ENCODE measurements at regions not wholly inside any gene's neighbourhood (a gene's known extent, or its start where the extent isn't known, plus 50 kb on each side); places are given as distances from the start of the nearest gene placed in this dataset.

DNA sequence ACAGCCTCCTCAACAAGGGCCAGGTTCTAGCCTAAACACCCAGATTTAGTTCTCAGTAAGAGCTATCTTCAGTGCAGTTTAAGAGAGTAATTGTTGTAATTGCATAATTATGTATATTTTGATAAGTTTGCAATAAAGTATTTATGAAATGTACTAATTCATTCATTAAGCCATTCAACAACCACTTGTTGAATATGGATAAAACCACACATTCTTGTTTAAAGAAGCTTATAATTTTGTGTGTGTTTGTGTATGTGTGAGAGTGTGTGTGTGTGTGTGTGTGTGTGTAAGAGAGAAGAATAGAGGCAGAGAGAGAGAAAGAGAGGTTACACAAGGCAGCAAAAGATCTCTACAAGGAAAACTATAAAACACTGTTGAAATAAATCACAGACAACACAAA is 115.0 kb upstream of the SLC25A13 start:
- TF ChIP-seq, protein P1, sequence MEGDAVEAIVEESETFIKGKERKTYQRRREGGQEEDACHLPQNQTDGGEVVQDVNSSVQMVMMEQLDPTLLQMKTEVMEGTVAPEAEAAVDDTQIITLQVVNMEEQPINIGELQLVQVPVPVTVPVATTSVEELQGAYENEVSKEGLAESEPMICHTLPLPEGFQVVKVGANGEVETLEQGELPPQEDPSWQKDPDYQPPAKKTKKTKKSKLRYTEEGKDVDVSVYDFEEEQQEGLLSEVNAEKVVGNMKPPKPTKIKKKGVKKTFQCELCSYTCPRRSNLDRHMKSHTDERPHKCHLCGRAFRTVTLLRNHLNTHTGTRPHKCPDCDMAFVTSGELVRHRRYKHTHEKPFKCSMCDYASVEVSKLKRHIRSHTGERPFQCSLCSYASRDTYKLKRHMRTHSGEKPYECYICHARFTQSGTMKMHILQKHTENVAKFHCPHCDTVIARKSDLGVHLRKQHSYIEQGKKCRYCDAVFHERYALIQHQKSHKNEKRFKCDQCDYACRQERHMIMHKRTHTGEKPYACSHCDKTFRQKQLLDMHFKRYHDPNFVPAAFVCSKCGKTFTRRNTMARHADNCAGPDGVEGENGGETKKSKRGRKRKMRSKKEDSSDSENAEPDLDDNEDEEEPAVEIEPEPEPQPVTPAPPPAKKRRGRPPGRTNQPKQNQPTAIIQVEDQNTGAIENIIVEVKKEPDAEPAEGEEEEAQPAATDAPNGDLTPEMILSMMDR (IDR thresholded peaks at IDR 0.05; ENCODE audit: extremely low read depth in 1 of 2, insufficient read depth in 1 of 2, low read depth in 1 of 2, low read length in 2 of 2), result no peak
- no peak for TF ChIP-seq GATA2 (IDR thresholded peaks at IDR 0.05; ENCODE audit: insufficient read depth, insufficient read length, low read depth, low read length)
- TF ChIP-seq POLR2A (IDR thresholded peaks at IDR 0.05; ENCODE audit: low read depth, low read length), result no peak
- Histone ChIP-seq H3K4me3 (replicated peaks in 1 of 3; ENCODE audit: insufficient read depth in 1 of 3, low read depth in 1 of 3, low read length in 3 of 3) (no peak overlapping the region), H3K9ac (replicated peaks; ENCODE audit: extremely low read depth, insufficient read depth, low read length) (no peak overlapping the region), H3K79me2 (ENCODE audit: control insufficient read depth, insufficient read depth, low read length) (no peaks in the 10 kb centered on the region), H3K4me2 (ENCODE audit: insufficient read depth, low read length) (no peak overlapping the region), H4K20me1 (replicated peaks; ENCODE audit: control insufficient read depth, extremely low read depth, insufficient read depth, low read length) (no peaks in the 10 kb centered on the region), H3K27me3 (ENCODE audit: control insufficient read depth in 2 of 2, insufficient read depth in 2 of 2, low read length in 2 of 2) (no peaks in the 10 kb centered on the region), H3K36me3 (ENCODE audit: control insufficient read depth in 2 of 2, extremely low read depth in 1 of 2, insufficient read depth in 2 of 2, low read length in 2 of 2) (no peaks in the 10 kb centered on the region), H2AFZ (ENCODE audit: low read depth, low read length) (no peak overlapping the region), H3K4me1 (ENCODE audit: control insufficient read depth, extremely low read depth, insufficient read depth, low read length) (no peaks in the 10 kb centered on the region), H3K9me1 (replicated peaks; ENCODE audit: control insufficient read depth, extremely low read depth, insufficient read depth, low read length) (no peaks in the 10 kb centered on the region), H3K27ac (ENCODE audit: insufficient read depth, low read depth, low read length) (no peak overlapping the region), H3K9me3 (replicated peaks; ENCODE audit: control insufficient read depth, insufficient read depth, low read length) (no peaks in the 10 kb centered on the region)
- POLR2A ChIA-PET, result no interaction called here
- dilution Hi-C loops (cut with MboI; ENCODE audit: extremely low pct_ligation_motif_present, low sequenced_read_pairs), result no loop called here
- DNase-seq (ENCODE audit: low read depth, low spot score) (no peak), FAIRE-seq (no peak)
- intact Hi-C loops (cut with micrococcal nuclease), result no loop called here
- CTCF ChIA-PET, result no interaction called here
- no TSS peak for BruUV-seq (replicated peaks)

DNA sequence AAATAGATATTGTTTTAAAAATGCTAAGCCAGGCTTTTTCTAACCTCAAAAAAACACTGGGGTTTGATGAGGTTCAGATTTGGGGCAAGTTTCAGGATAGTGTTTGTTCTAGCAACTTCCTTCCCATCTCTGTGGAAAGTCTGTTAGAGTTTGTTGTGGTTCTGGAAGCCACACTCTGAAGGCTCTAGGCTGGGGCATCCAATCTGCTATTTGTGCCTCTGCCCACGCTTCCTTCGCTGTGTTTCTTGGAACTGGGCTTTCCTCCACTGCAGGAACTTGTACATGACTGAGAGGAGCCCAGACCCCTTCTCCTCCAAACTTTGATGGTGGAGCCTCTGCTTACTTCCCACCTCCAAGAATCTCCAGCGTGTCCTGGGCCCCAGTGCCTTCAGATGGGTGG is 108.5 kb upstream of the SLC25A13 start:
- BruUV-seq (replicated peaks), result no TSS peak

More for the DNA sequence above, 108.5 kb upstream of the SLC25A13 start:
- H3K79me2 ChIP-seq (ENCODE audit: control insufficient read depth, insufficient read depth, low read length), result no peaks in the 10 kb centered on the region
- H3K4me2 ChIP-seq (ENCODE audit: insufficient read depth, low read length), result no peak overlapping the region
- no peak overlapping the region for H3K9ac ChIP-seq (replicated peaks; ENCODE audit: extremely low read depth, insufficient read depth, low read length)
- FAIRE-seq, result no peak
- dilution Hi-C loops (cut with MboI; ENCODE audit: extremely low pct_ligation_motif_present, low sequenced_read_pairs), result no loop called here
- H3K27me3 ChIP-seq (ENCODE audit: control insufficient read depth in 2 of 2, insufficient read depth in 2 of 2, low read length in 2 of 2), result no peaks in the 10 kb centered on the region
- no peak overlapping the region for H3K4me3 ChIP-seq (replicated peaks in 1 of 3; ENCODE audit: insufficient read depth in 1 of 3, low read depth in 1 of 3, low read length in 3 of 3)
- POLR2A ChIA-PET, result no interaction called here
- H3K9me1 ChIP-seq (replicated peaks; ENCODE audit: control insufficient read depth, extremely low read depth, insufficient read depth, low read length), result no peaks in the 10 kb centered on the region
- CTCF ChIA-PET, result no interaction called here
- H4K20me1 ChIP-seq (replicated peaks; ENCODE audit: control insufficient read depth, extremely low read depth, insufficient read depth, low read length), result no peaks in the 10 kb centered on the region
- DNase-seq (ENCODE audit: low read depth, low spot score), result no peak
- no peak overlapping the region for H2AFZ ChIP-seq (ENCODE audit: low read depth, low read length)
- H3K27ac ChIP-seq (ENCODE audit: insufficient read depth, low read depth, low read length), result no peak overlapping the region
- no peaks in the 10 kb centered on the region for H3K9me3 ChIP-seq (replicated peaks; ENCODE audit: control insufficient read depth, insufficient read depth, low read length)
- no peaks in the 10 kb centered on the region for H3K4me1 ChIP-seq (ENCODE audit: control insufficient read depth, extremely low read depth, insufficient read depth, low read length)
- no peak for TF ChIP-seq POLR2A (IDR thresholded peaks at IDR 0.05; ENCODE audit: low read depth, low read length)
- TF ChIP-seq GATA2 (IDR thresholded peaks at IDR 0.05; ENCODE audit: insufficient read depth, insufficient read length, low read depth, low read length), result no peak
- TF ChIP-seq, protein P1 (IDR thresholded peaks at IDR 0.05; ENCODE audit: extremely low read depth in 1 of 2, insufficient read depth in 1 of 2, low read depth in 1 of 2, low read length in 2 of 2), result no peak
- TF ChIP-seq JUN (IDR thresholded peaks at IDR 0.05; ENCODE audit: borderline replicate concordance, insufficient read depth, insufficient read length, low read depth), result no peak
- no peak for TF ChIP-seq POLR2AphosphoS5 (IDR thresholded peaks at IDR 0.05; ENCODE audit: insufficient read depth, low read depth, low read length)
- no peaks in the 10 kb centered on the region for H3K36me3 ChIP-seq (ENCODE audit: control insufficient read depth in 2 of 2, extremely low read depth in 1 of 2, insufficient read depth in 2 of 2, low read length in 2 of 2)
- intact Hi-C loops (cut with micrococcal nuclease), result no loop called here
